G401 (cell line): ENCODE measurements at regions not wholly inside any gene's neighbourhood (a gene's known extent, or its start where the extent isn't known, plus 50 kb on each side); places are given as distances from the start of the nearest gene placed in this dataset.

Source experiments
- DNase-seq: peaks from one replicate; pipeline ENCODE4 v3.0.0-alpha.2; 2015; ENCODE audit warnings: low spot score
- in situ Hi-C: cut with HindIII; loops from 2 replicates; pipeline ENCODE4 v1.10.0; 2016; ENCODE audit warnings: low sequenced_read_pairs, mixed read lengths

- in situ Hi-C loops = no loop called here
- no peak for DNase-seq
These were observed 60.1 kb upstream of the ASXL3 start for GRCh38 chr18:33517950-33518349.

- DNase-seq = no peak
- in situ Hi-C loops = no loop called here
These were observed 65.0 kb upstream of the ASXL3 start for GRCh38 chr18:33513027-33513426.

GRCh38 chr18:33507019-33507418 is 66.5 kb upstream of the CCDC178 start:
- no peak for DNase-seq
- in situ Hi-C loops = no loop called here

GRCh38 chr18:33505798-33506197 is 65.3 kb upstream of the CCDC178 start:
- no peak for DNase-seq
- in situ Hi-C loops = no loop called here

- no peak for DNase-seq
- in situ Hi-C loops = no loop called here
These were observed 64.8 kb upstream of the CCDC178 start for GRCh38 chr18:33505297-33505696.

GRCh38 chr18:33495278-33495677 is 54.8 kb upstream of the CCDC178 start:
- in situ Hi-C loops = no loop called here
- DNase-seq = peak; percentile 26
